ENCODE measurements at regions not wholly inside any gene's neighbourhood (a gene's known extent, or its start where the extent isn't known, plus 50 kb on each side); places are given as distances from the start of the nearest gene placed in this dataset.
"Not testable (repeated sequence)": the region's sequence is repeated elsewhere in the genome, so short reads cannot be mapped to it uniquely, and the experiment has no call there.

- TF ChIP-seq CTCF (conservative IDR thresholded peaks at IDR 0.05; ENCODE audit: low read length); EZH2phosphoT487 (IDR thresholded peaks at IDR 0.05; ENCODE audit: borderline replicate concordance, low read depth, low read length): not testable (repeated sequence)
These were observed 61.4 kb upstream of the PMPCB start for GRCh38 chr7:103235824-103236223.
